Stimulated activated CD4-positive, alpha-beta T cell treated with anti-CD3 and anti-CD28 coated beads, Interleukin-12 subunit alpha, Interleukin-12 subunit beta, amount 100 ng/mL, for 48 hours (primary cell): ENCODE measurements at regions not wholly inside any gene's neighbourhood (a gene's known extent, or its start where the extent isn't known, plus 50 kb on each side); places are given as distances from the start of the nearest gene placed in this dataset.
"Not testable (repeated sequence)": the region's sequence is repeated elsewhere in the genome, so short reads cannot be mapped to it uniquely, and the experiment has no call there.

Source experiments
- DNase-seq, 3 donors: peaks; one replicate each; pipeline ENCODE4 v3.0.0-alpha.2; 2020; ENCODE audit warnings: low read depth in 2 of 3, low spot score in 1 of 3

DNA sequence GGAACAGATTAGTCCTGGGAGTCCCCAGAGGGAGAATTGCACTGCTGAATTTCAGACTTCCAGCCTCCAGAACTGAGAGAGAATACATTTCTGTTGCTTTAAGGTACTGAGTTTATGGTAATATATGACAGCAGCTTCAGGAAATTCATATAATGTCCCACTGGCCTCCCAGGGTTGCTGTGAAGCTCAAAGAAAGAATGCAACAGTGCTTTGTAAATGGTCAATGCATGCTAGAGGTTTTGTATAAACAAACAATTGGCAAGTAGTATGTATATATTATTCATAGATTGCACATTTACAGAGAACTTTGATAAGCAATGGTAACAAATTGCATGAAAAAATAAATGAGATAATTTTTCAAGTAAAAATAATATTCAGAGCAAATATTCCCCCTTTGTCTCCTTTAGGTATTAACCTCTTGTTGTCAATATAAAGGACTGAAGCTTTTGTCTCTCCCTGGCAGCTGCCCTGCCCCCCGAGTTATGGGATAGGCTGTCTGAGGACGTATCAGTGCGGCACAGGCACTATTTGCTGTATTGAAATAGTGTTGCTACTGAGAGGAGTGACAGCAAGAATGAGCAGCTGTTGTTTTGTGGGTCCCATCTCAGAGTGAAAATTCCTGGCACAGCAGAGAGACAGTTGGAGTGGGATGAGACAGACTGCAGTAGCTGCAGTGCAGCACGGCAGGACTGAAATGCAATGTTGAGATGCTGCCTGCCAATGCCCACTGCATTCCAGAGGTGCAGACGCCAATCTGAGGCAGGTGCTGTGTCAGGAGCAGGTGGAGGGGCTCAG is 194.2 kb upstream of the GLRA1 start:
- no peak for DNase-seq

GRCh38 chr5:152116934-152117333 is 192.3 kb upstream of the GLRA1 start:
- no peak for DNase-seq

DNA sequence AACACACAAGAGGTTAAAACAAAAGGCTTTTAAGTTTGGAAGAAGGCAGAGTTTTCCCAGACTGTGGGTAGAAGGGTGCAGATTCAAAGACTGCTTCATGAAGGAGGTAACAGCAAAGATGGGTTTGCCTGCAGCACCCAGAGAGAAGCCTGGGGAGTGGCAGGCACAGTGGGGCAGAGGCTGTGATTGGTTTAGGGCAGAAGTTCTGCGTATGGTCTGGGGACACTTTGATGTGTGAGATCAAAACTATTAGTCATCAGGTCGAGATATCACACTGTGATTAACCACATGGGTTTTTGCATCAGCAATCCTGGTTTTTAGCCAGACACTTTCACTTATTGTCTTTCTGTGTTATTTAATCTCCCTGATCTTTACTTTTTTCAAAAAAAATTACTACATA is 188.8 kb upstream of the GLRA1 start:
- DNase-seq: peak; percentile 25 to 42 (median 31)

- DNase-seq: no peak
These were observed 182.6 kb upstream of the GLRA1 start for GRCh38 chr5:152107220-152107619.

DNA sequence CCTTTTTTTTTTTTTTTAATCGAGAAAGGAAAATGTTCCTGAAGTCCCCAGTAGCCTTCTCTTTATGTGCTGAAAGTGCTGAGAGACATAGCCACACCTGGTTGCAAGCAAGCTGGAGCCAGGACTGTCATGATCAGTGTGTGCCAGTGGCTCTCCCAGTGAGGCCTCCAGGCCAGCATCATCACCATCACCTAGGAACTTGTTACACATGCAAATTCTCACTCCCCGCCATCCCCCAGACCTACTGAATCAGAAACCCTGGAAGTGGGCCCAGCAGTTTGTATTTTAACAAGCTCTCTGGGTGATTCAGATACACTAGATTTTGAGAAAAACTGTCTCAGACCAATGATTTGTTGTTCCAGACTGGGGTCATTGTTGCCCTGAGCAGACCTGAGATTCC is 181.9 kb upstream of the GLRA1 start:
- DNase-seq: no peak

DNA sequence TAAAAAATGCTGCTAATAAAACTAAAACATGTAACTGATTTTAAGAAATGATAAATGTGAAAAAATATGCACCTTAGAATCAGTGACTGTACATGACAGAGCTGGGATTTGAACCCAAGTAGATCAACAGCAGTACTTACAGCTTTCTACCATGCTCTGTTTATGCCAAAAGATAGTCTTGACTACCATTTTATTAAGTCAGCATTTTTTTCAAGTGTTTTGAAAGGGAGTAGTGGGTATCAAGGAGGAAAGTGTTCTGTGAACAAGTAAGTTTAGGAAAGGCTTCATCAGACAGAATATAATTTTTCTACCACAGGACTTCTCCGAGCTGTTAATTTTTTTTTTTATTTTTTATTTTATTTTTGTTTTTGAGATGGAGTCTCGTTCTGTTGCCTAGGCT is 180.4 kb upstream of the GLRA1 start:
- no peak for DNase-seq

GRCh38 chr5:152104211-152104610 is 179.6 kb upstream of the GLRA1 start:
- DNase-seq: no peak

- not testable (repeated sequence) for DNase-seq
These were observed 178.3 kb upstream of the GLRA1 start for GRCh38 chr5:152102908-152103307.

- no peak for DNase-seq
These were observed 177.4 kb upstream of the GLRA1 start for GRCh38 chr5:152102057-152102456.

DNA sequence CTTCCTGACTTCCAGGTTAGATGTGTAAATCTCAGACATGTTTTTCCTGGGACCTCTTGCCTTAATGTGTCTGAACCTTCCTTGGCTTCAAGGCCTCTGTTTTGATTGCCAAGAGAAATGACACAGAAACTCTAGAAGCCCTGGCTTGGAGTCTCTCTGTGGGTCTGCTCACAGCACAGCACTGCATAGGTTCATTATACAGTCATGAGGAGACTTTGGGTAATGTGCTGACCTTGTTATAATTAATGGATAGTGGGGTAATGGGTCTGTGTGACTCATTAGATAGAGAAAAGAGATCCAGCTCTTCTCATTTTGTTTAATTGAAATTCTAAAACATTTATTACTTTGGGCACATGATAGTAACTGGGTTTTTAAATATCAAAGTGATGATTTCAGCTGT is 175.8 kb upstream of the GLRA1 start:
- no peak for DNase-seq

- no peak for DNase-seq
These were observed 172.5 kb upstream of the GLRA1 start for GRCh38 chr5:152097128-152097527.

DNA sequence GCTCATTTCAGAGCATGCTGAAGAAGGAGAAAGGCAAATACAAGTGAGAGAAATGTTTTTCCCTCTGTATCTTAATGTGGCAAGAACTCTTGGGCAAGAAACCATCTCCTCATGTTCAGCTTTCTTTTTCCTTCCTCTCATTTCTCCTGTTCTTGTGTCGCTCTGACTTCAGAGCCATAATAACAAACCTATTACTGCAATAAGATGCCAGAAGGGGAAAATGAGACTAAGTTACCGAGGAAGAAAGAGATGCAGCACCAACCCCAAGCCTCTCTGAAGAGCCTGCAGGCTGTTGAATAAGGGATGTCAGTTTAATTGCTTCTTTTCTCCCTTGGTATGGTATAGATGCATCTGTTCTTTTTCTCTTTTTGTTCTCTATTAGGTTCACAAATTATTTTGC is 170.1 kb upstream of the GLRA1 start:
- DNase-seq: no peak

GRCh38 chr5:152094060-152094459 is 169.4 kb upstream of the GLRA1 start:
- DNase-seq: no peak

DNA sequence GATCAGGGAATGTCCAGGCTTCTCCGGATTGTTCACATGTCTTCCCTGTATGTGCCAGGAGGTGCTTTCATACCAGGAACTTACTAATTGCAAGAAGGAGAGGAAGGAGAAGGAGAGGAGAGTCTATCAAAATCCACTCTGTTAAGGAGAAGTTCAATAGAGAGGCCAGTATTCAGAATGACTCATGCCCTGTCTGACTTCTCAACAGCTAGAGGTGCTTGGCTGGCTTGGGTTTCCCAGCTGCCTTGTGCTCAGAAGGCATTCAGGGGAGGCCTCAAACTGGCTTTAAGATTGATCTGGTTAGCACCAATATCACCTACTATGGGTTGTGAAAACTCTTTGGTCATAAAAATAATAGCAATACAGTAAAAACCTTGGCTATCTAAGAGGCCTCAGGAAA is 167.9 kb upstream of the GLRA1 start:
- no peak for DNase-seq

DNA sequence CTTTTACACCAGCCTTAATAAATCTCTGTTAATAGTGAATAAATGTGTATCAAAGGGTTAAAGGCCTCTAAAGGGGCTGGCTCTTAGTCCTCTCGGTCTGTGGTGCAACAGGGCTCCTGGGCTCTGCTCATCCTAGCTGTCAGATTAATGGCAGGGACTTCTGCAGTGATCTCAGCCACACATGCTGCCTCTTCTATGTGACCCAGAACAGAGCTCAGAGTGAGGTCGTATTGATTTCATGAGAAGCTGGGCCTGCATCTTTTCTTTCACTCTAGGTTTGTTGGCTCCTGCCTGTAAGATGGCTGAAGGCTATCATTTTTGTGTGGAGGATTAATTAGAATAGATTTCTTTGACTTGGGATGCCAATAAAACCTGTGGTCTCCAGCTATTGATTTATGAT is 165.0 kb upstream of the GLRA1 start:
- no peak for DNase-seq

DNA sequence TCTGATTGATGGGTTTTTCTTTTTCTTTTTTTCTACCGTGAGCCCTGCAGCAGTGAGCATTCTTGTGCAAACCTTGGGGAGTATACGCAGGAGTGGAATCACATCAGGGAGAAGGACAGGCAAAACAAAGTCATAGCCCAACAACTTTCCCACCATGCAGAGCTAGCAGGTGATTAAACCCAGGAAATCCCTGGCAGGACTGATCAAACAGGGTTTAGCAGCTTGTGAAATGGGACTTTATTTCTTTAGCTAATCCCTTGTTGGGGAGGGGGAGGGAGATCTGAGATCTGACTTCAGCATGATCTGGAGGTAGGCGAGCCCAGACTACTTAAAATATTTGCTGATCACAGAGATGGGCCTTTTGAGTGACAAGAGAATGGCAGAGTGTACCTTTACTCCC is 162.0 kb upstream of the GLRA1 start:
- DNase-seq: no peak

DNA sequence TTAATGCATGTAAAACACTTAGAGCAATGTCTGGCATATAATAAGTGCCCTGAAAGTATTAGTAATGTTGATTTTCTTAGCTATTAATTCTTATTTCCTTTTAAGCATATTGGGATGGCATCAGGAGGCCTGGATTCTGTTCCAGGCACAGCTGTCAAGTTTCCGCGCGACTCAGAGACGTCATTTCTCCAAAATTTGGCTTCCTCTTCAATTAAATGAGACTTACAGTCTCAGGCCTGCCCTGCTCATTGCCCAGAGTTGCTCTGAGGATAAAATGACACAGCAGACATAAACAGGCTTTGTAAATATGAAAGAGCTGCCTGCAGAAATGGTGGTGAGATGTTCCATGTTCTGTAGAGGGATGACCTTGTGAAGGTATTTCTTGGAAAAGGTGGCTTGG is 159.8 kb upstream of the GLRA1 start:
- DNase-seq: no peak

DNA sequence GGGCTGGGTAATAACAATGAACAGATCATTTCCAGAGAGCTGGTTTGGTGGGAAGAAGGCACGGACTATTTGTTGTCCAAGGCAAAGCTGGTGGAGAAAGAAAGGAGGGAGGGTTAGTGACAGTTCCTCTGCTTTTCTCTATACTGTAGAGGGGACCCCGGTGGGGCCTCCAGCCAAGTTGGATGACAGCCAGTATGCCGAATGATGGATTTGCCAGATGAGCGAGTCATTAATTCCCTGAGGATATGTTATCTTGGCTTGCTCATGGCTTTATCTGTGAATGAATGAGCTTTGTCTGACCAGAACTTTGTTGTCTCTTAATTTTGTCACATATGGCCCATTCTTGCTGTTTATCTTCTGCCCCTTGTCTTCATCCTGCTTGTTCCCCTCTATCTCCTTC is 158.6 kb upstream of the GLRA1 start:
- no peak for DNase-seq

DNA sequence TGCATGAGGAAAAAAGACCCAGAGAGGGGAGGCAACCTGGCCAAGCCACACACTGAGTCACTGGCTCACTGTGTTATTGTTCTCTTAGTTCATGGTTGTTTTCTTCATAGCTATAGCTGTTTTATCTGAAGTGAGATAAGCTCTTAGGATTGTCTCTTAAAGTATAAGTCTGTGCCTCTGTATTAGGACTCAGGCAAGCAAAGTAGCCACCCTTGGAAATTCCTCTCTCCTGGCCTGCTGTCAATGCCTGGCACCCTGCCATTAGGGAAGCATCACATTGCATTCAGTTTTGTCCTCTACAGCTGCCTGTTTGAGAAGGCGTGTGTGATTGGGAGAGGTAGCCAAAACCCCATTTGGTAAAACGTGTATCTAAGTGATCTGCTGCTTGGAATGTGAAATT is 147.4 kb upstream of the GLRA1 start:
- no peak for DNase-seq

DNA sequence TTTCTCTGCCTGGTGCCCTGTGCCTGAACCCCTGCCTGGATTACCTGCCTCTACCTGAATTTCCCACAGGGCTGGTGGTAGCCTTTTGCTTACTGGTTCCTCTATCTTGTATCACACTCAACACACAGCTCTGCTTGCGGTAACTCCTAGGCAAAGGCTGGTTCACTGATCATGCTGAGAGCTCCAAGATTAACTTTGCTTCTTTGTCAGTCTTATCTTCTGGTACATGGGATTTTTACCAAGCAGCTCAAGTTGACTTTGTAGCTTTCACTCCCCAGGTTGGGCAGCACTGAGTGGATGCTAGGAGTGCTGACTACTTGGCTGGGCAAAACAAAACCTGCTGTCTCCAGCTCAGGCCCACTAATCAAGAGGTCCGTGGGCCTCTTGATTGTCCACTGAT is 145.9 kb upstream of the GLRA1 start:
- DNase-seq: no peak

- no peak for DNase-seq
These were observed 142.1 kb upstream of the GLRA1 start for GRCh38 chr5:152066784-152067183.

DNA sequence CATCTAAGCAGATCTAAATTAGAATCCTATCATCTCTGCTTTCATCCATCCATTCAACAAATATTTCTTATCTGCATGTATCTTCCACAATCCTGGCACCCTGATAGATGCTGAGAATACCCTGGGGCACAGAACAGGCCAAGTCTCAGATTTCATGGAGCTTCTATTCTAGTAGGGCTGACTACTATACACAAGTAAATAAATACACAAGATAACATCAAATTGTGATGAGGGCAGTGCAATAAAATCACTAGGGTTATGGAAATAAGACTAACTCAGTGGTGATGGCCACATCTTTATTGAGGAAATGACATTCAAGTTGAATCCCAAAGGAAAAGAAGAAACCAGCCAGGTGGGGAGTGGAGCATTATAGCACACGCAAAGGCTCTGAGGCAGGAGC is 138.4 kb upstream of the GLRA1 start:
- DNase-seq: no peak

DNA sequence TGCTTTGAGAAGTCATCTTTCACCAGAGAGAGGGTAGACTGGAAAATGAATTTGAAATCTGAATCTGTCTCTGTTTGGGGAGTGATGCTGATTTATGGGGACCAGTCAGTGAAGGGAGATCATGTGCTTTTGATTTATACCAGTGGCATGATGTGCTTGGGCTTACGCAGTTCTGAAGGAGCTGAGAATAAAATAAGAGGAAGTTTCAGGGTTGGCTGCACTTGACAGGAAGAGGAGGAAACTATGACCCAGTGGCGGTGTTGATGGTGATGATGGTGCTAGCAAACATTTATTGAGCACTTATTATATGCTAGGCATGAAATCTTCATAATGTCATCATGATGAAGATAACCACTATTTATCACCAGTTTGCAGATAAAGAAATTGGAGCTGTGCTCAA is 136.4 kb upstream of the GLRA1 start:
- no peak for DNase-seq

- no peak for DNase-seq
These were observed 133.6 kb upstream of the GLRA1 start for GRCh38 chr5:152058267-152058666.
